ENCODE measurements at regions not wholly inside any gene's neighbourhood (a gene's known extent, or its start where the extent isn't known, plus 50 kb on each side); places are given as distances from the start of the nearest gene placed in this dataset.

- DNase-seq = no peak
- no peak overlapping the region for H3K56ac ChIP-seq (ENCODE audit: low read length)
- no peak overlapping the region for H2BK5ac ChIP-seq (ENCODE audit: low read length)
- H3K18ac ChIP-seq (ENCODE audit: low read length) = no peak overlapping the region
- H3K4ac ChIP-seq (ENCODE audit: low read depth, low read length) = no peak overlapping the region
- H3K36me3 ChIP-seq (ENCODE audit: control insufficient read depth, insufficient read depth, low read length) = no peaks in the 10 kb centered on the region
- H2BK120ac ChIP-seq (ENCODE audit: low read depth, low read length) = no peak overlapping the region
- H4K8ac ChIP-seq (ENCODE audit: low read depth, low read length) = no peak overlapping the region
- H3K79me1 ChIP-seq (ENCODE audit: low read length) = no peaks in the 10 kb centered on the region
- no CpG with 5 or more reads among the region's 2 CpGs for WGBS (ENCODE audit: extremely low coverage, insufficient coverage, low lambda C conversion rate)
- no peak overlapping the region for H3K4me3 ChIP-seq (ENCODE audit: low read length)
- H3K4me1 ChIP-seq (ENCODE audit: control insufficient read depth, low read depth, low read length) = no peaks in the 10 kb centered on the region
- H3K27me3 ChIP-seq (ENCODE audit: insufficient read depth, low read length, poor library complexity) = no peaks in the 10 kb centered on the region
- H3K79me2 ChIP-seq (ENCODE audit: control insufficient read depth, insufficient read depth, low read length) = no peaks in the 10 kb centered on the region
- H3K9ac ChIP-seq (ENCODE audit: low read length) = no peak overlapping the region
- H3K23ac ChIP-seq (ENCODE audit: low read length) = no peak overlapping the region
- no peak overlapping the region for H3K4me2 ChIP-seq (ENCODE audit: low read length)
- no peak overlapping the region for H3K27ac ChIP-seq (ENCODE audit: low read depth, low read length)
- H4K5ac ChIP-seq (ENCODE audit: low read length) = no peak overlapping the region
- no peak overlapping the region for H2BK15ac ChIP-seq (replicated peaks; ENCODE audit: low read depth)
- no peak overlapping the region for H2AK5ac ChIP-seq (ENCODE audit: low read length)
Measured at GRCh38 chr18:23350188-23350587, 102.9 kb upstream of the RIOK3 start.

GRCh38 chr18:23351521-23351920 lies 101.6 kb upstream of the RIOK3 start:
- H3K36me3 ChIP-seq (ENCODE audit: control insufficient read depth, insufficient read depth, low read length) = no peaks in the 10 kb centered on the region
- no peak overlapping the region for H2BK15ac ChIP-seq (replicated peaks; ENCODE audit: low read depth)
- no peak overlapping the region for H3K18ac ChIP-seq (ENCODE audit: low read length)
- no peaks in the 10 kb centered on the region for H3K4me1 ChIP-seq (ENCODE audit: control insufficient read depth, low read depth, low read length)
- H2BK120ac ChIP-seq (ENCODE audit: low read depth, low read length) = no peak overlapping the region
- H3K79me1 ChIP-seq (ENCODE audit: low read length) = no peaks in the 10 kb centered on the region
- no peaks in the 10 kb centered on the region for H3K79me2 ChIP-seq (ENCODE audit: control insufficient read depth, insufficient read depth, low read length)
- H4K8ac ChIP-seq (ENCODE audit: low read depth, low read length) = no peak overlapping the region
- H4K5ac ChIP-seq (ENCODE audit: low read length) = no peak overlapping the region
- no peak overlapping the region for H3K27ac ChIP-seq (ENCODE audit: low read depth, low read length)
- no peak overlapping the region for H3K56ac ChIP-seq (ENCODE audit: low read length)
- no peak for DNase-seq
- no peak overlapping the region for H3K23ac ChIP-seq (ENCODE audit: low read length)
- H3K4ac ChIP-seq (ENCODE audit: low read depth, low read length) = no peak overlapping the region
- no peak overlapping the region for H2BK5ac ChIP-seq (ENCODE audit: low read length)
- no peak overlapping the region for H2AK5ac ChIP-seq (ENCODE audit: low read length)
- H3K9ac ChIP-seq (ENCODE audit: low read length) = no peak overlapping the region
- no CpG with 5 or more reads among the region's 4 CpGs for WGBS (ENCODE audit: extremely low coverage, insufficient coverage, low lambda C conversion rate)
- no peaks in the 10 kb centered on the region for H3K27me3 ChIP-seq (ENCODE audit: insufficient read depth, low read length, poor library complexity)
- no peak overlapping the region for H3K4me3 ChIP-seq (ENCODE audit: low read length)
- no peak overlapping the region for H3K4me2 ChIP-seq (ENCODE audit: low read length)

- Histone ChIP-seq H4K8ac (ENCODE audit: low read depth, low read length) (no peak overlapping the region), H3K56ac (ENCODE audit: low read length) (no peak overlapping the region), H3K4ac (ENCODE audit: low read depth, low read length) (no peak overlapping the region), H2BK120ac (ENCODE audit: low read depth, low read length) (no peak overlapping the region), H3K27ac (ENCODE audit: low read depth, low read length) (no peak overlapping the region), H3K9ac (ENCODE audit: low read length) (no peak overlapping the region), H3K36me3 (ENCODE audit: control insufficient read depth, insufficient read depth, low read length) (no peaks in the 10 kb centered on the region), H3K79me1 (ENCODE audit: low read length) (no peaks in the 10 kb centered on the region), H2BK5ac (ENCODE audit: low read length) (no peak overlapping the region), H3K18ac (ENCODE audit: low read length) (no peak overlapping the region), H3K27me3 (ENCODE audit: insufficient read depth, low read length, poor library complexity) (no peaks in the 10 kb centered on the region), H3K4me2 (ENCODE audit: low read length) (no peak overlapping the region), H3K79me2 (ENCODE audit: control insufficient read depth, insufficient read depth, low read length) (no peaks in the 10 kb centered on the region), H2AK5ac (ENCODE audit: low read length) (no peak overlapping the region), H3K4me3 (ENCODE audit: low read length) (no peak overlapping the region), H3K4me1 (ENCODE audit: control insufficient read depth, low read depth, low read length) (no peaks in the 10 kb centered on the region), H3K23ac (ENCODE audit: low read length) (no peak overlapping the region), H2BK15ac (replicated peaks; ENCODE audit: low read depth) (no peak overlapping the region), H4K5ac (ENCODE audit: low read length) (no peak overlapping the region)
- DNase-seq = no peak
- no CpG with 5 or more reads among the region's 2 CpGs for WGBS (ENCODE audit: extremely low coverage, insufficient coverage, low lambda C conversion rate)
Measured at GRCh38 chr18:23352042-23352441, 101.0 kb upstream of the RIOK3 start.

- no peak overlapping the region for H4K5ac ChIP-seq (ENCODE audit: low read length)
- H3K23ac ChIP-seq (ENCODE audit: low read length) = no peak overlapping the region
- WGBS (ENCODE audit: extremely low coverage, insufficient coverage, low lambda C conversion rate) = no CpG with 5 or more reads among the region's 3 CpGs
- no peaks in the 10 kb centered on the region for H3K79me2 ChIP-seq (ENCODE audit: control insufficient read depth, insufficient read depth, low read length)
- no peak overlapping the region for H3K4me2 ChIP-seq (ENCODE audit: low read length)
- no peak overlapping the region for H2AK5ac ChIP-seq (ENCODE audit: low read length)
- H3K9ac ChIP-seq (ENCODE audit: low read length) = no peak overlapping the region
- no peak overlapping the region for H3K18ac ChIP-seq (ENCODE audit: low read length)
- H3K4me1 ChIP-seq (ENCODE audit: control insufficient read depth, low read depth, low read length) = peaks cover under 1% of the 10 kb centered on the region
- H3K4ac ChIP-seq (ENCODE audit: low read depth, low read length) = no peak overlapping the region
- DNase-seq = no peak
- H2BK120ac ChIP-seq (ENCODE audit: low read depth, low read length) = no peak overlapping the region
- H2BK5ac ChIP-seq (ENCODE audit: low read length) = no peak overlapping the region
- H4K8ac ChIP-seq (ENCODE audit: low read depth, low read length) = no peak overlapping the region
- no peaks in the 10 kb centered on the region for H3K36me3 ChIP-seq (ENCODE audit: control insufficient read depth, insufficient read depth, low read length)
- H3K79me1 ChIP-seq (ENCODE audit: low read length) = no peaks in the 10 kb centered on the region
- no peak overlapping the region for H3K4me3 ChIP-seq (ENCODE audit: low read length)
- H2BK15ac ChIP-seq (replicated peaks; ENCODE audit: low read depth) = no peak overlapping the region
- H3K27me3 ChIP-seq (ENCODE audit: insufficient read depth, low read length, poor library complexity) = no peaks in the 10 kb centered on the region
- no peak overlapping the region for H3K27ac ChIP-seq (ENCODE audit: low read depth, low read length)
- H3K56ac ChIP-seq (ENCODE audit: low read length) = no peak overlapping the region
Measured at GRCh38 chr18:23353459-23353858, 99.6 kb upstream of the RIOK3 start.

GRCh38 chr18:23354625-23355024 lies 98.5 kb upstream of the RIOK3 start:
- no peak overlapping the region for H3K56ac ChIP-seq (ENCODE audit: low read length)
- no peak overlapping the region for H3K4ac ChIP-seq (ENCODE audit: low read depth, low read length)
- no peak overlapping the region for H3K9ac ChIP-seq (ENCODE audit: low read length)
- H3K18ac ChIP-seq (ENCODE audit: low read length) = no peak overlapping the region
- no peaks in the 10 kb centered on the region for H3K79me2 ChIP-seq (ENCODE audit: control insufficient read depth, insufficient read depth, low read length)
- no peaks in the 10 kb centered on the region for H3K79me1 ChIP-seq (ENCODE audit: low read length)
- no peak overlapping the region for H2BK120ac ChIP-seq (ENCODE audit: low read depth, low read length)
- no peak overlapping the region for H3K27ac ChIP-seq (ENCODE audit: low read depth, low read length)
- H4K8ac ChIP-seq (ENCODE audit: low read depth, low read length) = no peak overlapping the region
- H2BK5ac ChIP-seq (ENCODE audit: low read length) = no peak overlapping the region
- no peaks in the 10 kb centered on the region for H3K27me3 ChIP-seq (ENCODE audit: insufficient read depth, low read length, poor library complexity)
- no CpG with 5 or more reads among the region's 4 CpGs for WGBS (ENCODE audit: extremely low coverage, insufficient coverage, low lambda C conversion rate)
- DNase-seq = peak; percentile 26
- no peaks in the 10 kb centered on the region for H3K36me3 ChIP-seq (ENCODE audit: control insufficient read depth, insufficient read depth, low read length)
- peaks cover 3% of the 10 kb centered on the region for H3K4me1 ChIP-seq (ENCODE audit: control insufficient read depth, low read depth, low read length)
- no peak overlapping the region for H4K5ac ChIP-seq (ENCODE audit: low read length)
- H3K4me2 ChIP-seq (ENCODE audit: low read length) = no peak overlapping the region
- H3K4me3 ChIP-seq (ENCODE audit: low read length) = no peak overlapping the region
- H3K23ac ChIP-seq (ENCODE audit: low read length) = no peak overlapping the region
- H2AK5ac ChIP-seq (ENCODE audit: low read length) = no peak overlapping the region
- H2BK15ac ChIP-seq (replicated peaks; ENCODE audit: low read depth) = no peak overlapping the region

GRCh38 chr18:23355206-23355605 lies 97.9 kb upstream of the RIOK3 start:
- Histone ChIP-seq H3K36me3 (ENCODE audit: control insufficient read depth, insufficient read depth, low read length) (no peaks in the 10 kb centered on the region), H2BK5ac (ENCODE audit: low read length) (no peak overlapping the region), H2BK120ac (ENCODE audit: low read depth, low read length) (no peak overlapping the region), H3K27ac (ENCODE audit: low read depth, low read length) (no peak overlapping the region), H3K4me1 (ENCODE audit: control insufficient read depth, low read depth, low read length) (peaks cover 3% of the 10 kb centered on the region), H3K23ac (ENCODE audit: low read length) (no peak overlapping the region), H3K4me3 (ENCODE audit: low read length) (no peak overlapping the region), H3K79me2 (ENCODE audit: control insufficient read depth, insufficient read depth, low read length) (no peaks in the 10 kb centered on the region), H4K5ac (ENCODE audit: low read length) (no peak overlapping the region), H4K8ac (ENCODE audit: low read depth, low read length) (no peak overlapping the region), H3K18ac (ENCODE audit: low read length) (no peak overlapping the region), H3K4ac (ENCODE audit: low read depth, low read length) (no peak overlapping the region), H3K27me3 (ENCODE audit: insufficient read depth, low read length, poor library complexity) (no peaks in the 10 kb centered on the region), H3K56ac (ENCODE audit: low read length) (no peak overlapping the region), H2AK5ac (ENCODE audit: low read length) (no peak overlapping the region), H3K9ac (ENCODE audit: low read length) (no peak overlapping the region), H3K4me2 (ENCODE audit: low read length) (no peak overlapping the region), H2BK15ac (replicated peaks; ENCODE audit: low read depth) (no peak overlapping the region), H3K79me1 (ENCODE audit: low read length) (no peaks in the 10 kb centered on the region)
- no peak for DNase-seq
- WGBS (ENCODE audit: extremely low coverage, insufficient coverage, low lambda C conversion rate) = no CpG with 5 or more reads among the region's 6 CpGs

Data from mesendoderm (in vitro differentiated cells).